T-helper 22 cell (primary cell): ENCODE measurements at regions not wholly inside any gene's neighbourhood (a gene's known extent, or its start where the extent isn't known, plus 50 kb on each side); places are given as distances from the start of the nearest gene placed in this dataset.

ENCODE experiments used
- DNase-seq: peaks from one replicate; pipeline ENCODE4 v3.0.0-alpha.2; 2020; ENCODE audit warnings: low read depth

GRCh38 chr11:112355726-112356125 is 95.1 kb upstream of the PLET1 start:
- no peak for DNase-seq

GRCh38 chr11:112357488-112357887 is 96.8 kb upstream of the PLET1 start:
- DNase-seq: no peak

- DNase-seq: no peak
Measured at GRCh38 chr11:112361396-112361795, 100.7 kb upstream of the PLET1 start.

- DNase-seq: no peak
Measured at GRCh38 chr11:112363527-112363926, 102.9 kb upstream of the PLET1 start.

GRCh38 chr11:112364962-112365481 is 104.4 kb upstream of the PLET1 start:
- no peak for DNase-seq

GRCh38 chr11:112366012-112366411 is 105.4 kb upstream of the PLET1 start:
- DNase-seq: no peak

- no peak for DNase-seq
Measured at GRCh38 chr11:112366777-112367176, 106.1 kb upstream of the PLET1 start.

GRCh38 chr11:112367461-112367860 is 106.8 kb upstream of the PLET1 start:
- no peak for DNase-seq

- no peak for DNase-seq
Measured at GRCh38 chr11:112367895-112368294, 107.2 kb upstream of the PLET1 start.

- no peak for DNase-seq
Measured at GRCh38 chr11:112368381-112368780, 107.7 kb upstream of the PLET1 start.

GRCh38 chr11:112369374-112369773 is 108.7 kb upstream of the PLET1 start:
- no peak for DNase-seq

GRCh38 chr11:112369916-112370315 is 109.3 kb upstream of the PLET1 start:
- no peak for DNase-seq

- DNase-seq: no peak
Measured at GRCh38 chr11:112374486-112375140, 114.0 kb upstream of the PLET1 start.

GRCh38 chr11:112377946-112378345 is 117.3 kb upstream of the PLET1 start:
- no peak for DNase-seq

GRCh38 chr11:112380464-112380863 is 119.8 kb upstream of the PLET1 start:
- DNase-seq: no peak

GRCh38 chr11:112381578-112381977 is 120.9 kb upstream of the PLET1 start:
- no peak for DNase-seq

GRCh38 chr11:112382561-112382960 is 121.9 kb upstream of the PLET1 start:
- no peak for DNase-seq

- no peak for DNase-seq
Measured at GRCh38 chr11:112388496-112388895, 127.8 kb upstream of the PLET1 start.

- DNase-seq: no peak
Measured at GRCh38 chr11:112391086-112391485, 130.4 kb upstream of the PLET1 start.

- no peak for DNase-seq
Measured at GRCh38 chr11:112392904-112393303, 132.2 kb upstream of the PLET1 start.

GRCh38 chr11:112394304-112394703 is 133.6 kb upstream of the PLET1 start:
- no peak for DNase-seq

GRCh38 chr11:112396076-112396475 is 135.4 kb upstream of the PLET1 start:
- DNase-seq: no peak

- no peak for DNase-seq
Measured at GRCh38 chr11:112398798-112399478, 138.3 kb upstream of the PLET1 start.
